GM10248 (cell line): ENCODE measurements at regions not wholly inside any gene's neighbourhood (a gene's known extent, or its start where the extent isn't known, plus 50 kb on each side); places are given as distances from the start of the nearest gene placed in this dataset.

Experiments used
- CTCF ChIA-PET: fragments of 300-600 bp; sonication (Branson Sonifier 250); formaldehyde crosslinking; extraction: SDS; loops from one replicate; lab custom pipeline; 2021; ENCODE audit warnings: antibody characterized with exemption; lab: Yijun Ruan, JAX
- POLR2A ChIA-PET: fragments of 350-650 bp; sonication (Branson Sonifier 250); formaldehyde crosslinking; extraction: SDS; loops from one replicate; lab custom pipeline; 2020; ENCODE audit warnings: antibody characterized with exemption; lab: Yijun Ruan, JAX
- DNase-seq: peaks from one replicate; pipeline ENCODE4 v3.0.0; 2012; ENCODE audit errors: extremely low spot score
- TF ChIP-seq, protein P1 (sequence below): IDR thresholded peaks from 2 replicates; pipeline ENCODE4 v1.5.1; 2012; ENCODE audit warnings: mild to moderate bottlenecking, low read depth; ENCODE audit errors: extremely low read depth, missing control alignments, control extremely low read depth

DNA sequence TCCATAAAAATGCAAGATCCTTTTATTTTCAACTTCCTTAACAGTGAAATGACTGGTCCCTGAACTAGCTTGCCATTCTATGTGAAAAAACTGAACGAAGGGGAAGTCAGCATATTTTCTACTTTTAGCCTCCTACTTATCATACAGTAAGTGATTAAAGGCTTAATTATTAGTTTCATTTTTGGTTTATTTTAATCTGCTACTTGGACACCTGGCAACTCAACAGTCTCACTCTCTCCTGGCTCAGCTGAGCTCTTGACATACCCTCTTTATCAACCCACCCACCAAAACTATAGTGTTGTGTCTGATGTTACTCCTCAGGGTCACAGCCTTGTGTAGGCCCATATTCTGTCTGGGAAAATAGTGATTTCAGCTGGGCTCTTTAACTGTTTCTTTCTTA, 86.2 kb upstream of the CPXCR1 start:
- ChIA-PET POLR2A (no interaction called here), CTCF (no interaction called here)
- no peak for DNase-seq
- TF ChIP-seq, protein P1, sequence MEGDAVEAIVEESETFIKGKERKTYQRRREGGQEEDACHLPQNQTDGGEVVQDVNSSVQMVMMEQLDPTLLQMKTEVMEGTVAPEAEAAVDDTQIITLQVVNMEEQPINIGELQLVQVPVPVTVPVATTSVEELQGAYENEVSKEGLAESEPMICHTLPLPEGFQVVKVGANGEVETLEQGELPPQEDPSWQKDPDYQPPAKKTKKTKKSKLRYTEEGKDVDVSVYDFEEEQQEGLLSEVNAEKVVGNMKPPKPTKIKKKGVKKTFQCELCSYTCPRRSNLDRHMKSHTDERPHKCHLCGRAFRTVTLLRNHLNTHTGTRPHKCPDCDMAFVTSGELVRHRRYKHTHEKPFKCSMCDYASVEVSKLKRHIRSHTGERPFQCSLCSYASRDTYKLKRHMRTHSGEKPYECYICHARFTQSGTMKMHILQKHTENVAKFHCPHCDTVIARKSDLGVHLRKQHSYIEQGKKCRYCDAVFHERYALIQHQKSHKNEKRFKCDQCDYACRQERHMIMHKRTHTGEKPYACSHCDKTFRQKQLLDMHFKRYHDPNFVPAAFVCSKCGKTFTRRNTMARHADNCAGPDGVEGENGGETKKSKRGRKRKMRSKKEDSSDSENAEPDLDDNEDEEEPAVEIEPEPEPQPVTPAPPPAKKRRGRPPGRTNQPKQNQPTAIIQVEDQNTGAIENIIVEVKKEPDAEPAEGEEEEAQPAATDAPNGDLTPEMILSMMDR = no peak

DNA sequence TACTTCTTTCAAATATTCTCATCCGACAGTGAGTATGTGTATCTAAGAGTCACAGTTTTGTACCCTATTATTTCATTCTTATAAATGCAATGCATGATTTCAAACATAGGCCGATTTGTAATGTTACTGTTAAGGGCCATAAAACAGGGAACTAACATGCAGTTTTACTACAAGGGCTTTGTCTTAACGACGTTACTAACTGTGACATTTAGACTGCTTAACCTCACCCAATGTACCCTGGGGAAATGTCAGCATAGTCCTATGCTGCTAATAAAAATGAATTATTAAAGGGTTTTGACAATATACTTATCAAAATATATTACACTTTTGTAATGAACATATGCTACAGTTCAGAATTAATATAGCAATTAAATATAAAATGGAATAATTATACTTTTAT, 74.8 kb upstream of the CPXCR1 start:
- ChIA-PET POLR2A (no interaction called here), CTCF (no interaction called here)
- no peak for DNase-seq
- TF ChIP-seq, protein P1 = no peak
